Cardiac muscle cell (in vitro differentiated cells and primary cell): ENCODE measurements at regions not wholly inside any gene's neighbourhood (a gene's known extent, or its start where the extent isn't known, plus 50 kb on each side); places are given as distances from the start of the nearest gene placed in this dataset.

ENCODE experiments used
- DNase-seq, 2 donors: peaks; one replicate each; pipeline versions ENCODE4 v3.0.0 to v3.0.0-alpha.2; 2010 to 2017; ENCODE audit warnings: low read depth in 1 of 2, low spot score in 1 of 2
- H3K27ac ChIP-seq: fragments of 200-600 bp; sonication (generic); 2 replicates; pipeline ENCODE4 v1.5.1; 2016
- H3K27me3 ChIP-seq: fragments of 200-600 bp; sonication (generic); 2 replicates; pipeline ENCODE4 v1.6.0; 2016; ENCODE audit warnings: control low read depth
- H3K36me3 ChIP-seq: fragments of 200-600 bp; sonication (generic); 2 replicates; pipeline ENCODE4 v1.5.1; 2016; ENCODE audit warnings: control low read depth
- H3K4me1 ChIP-seq: fragments of 200-600 bp; sonication (generic); 2 replicates; pipeline ENCODE4 v1.8.1; 2017; ENCODE audit warnings: low read depth, mild to moderate bottlenecking, mixed run types
- H3K4me3 ChIP-seq: fragments of 200-600 bp; sonication (generic); 2 replicates; pipeline ENCODE4 v1.5.1; 2016; ENCODE audit warnings: mild to moderate bottlenecking
- H3K9me3 ChIP-seq: fragments of 200-600 bp; sonication (generic); 2 replicates; pipeline ENCODE4 v1.5.1; 2017; ENCODE audit warnings: low read depth, mild to moderate bottlenecking, control low read depth
- TF ChIP-seq, protein P1 (sequence below): IDR thresholded peaks from 2 replicates; pipeline ENCODE4 v1.5.1; 2012; ENCODE audit warnings: low read depth, mild to moderate bottlenecking, low read length

DNA sequence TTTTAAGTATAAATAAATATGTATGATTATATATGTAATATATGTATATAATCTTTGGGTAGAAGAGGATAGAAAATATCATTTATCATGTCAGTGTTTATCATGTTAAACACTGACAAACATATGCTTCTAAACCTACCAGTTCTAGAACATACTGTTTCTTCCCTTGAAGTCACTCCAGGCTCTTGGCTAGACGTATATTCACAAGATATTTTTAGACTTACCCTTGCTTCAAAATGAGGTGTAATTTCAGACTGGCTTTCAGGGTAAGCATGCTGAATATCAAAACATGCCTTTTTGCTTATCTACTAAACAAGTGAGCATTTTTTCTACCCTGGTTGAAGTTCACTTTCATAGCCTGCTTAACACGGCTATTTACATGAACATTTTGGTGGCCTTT is 642.4 kb upstream of the PKDCC start:
- TF ChIP-seq, protein P1, sequence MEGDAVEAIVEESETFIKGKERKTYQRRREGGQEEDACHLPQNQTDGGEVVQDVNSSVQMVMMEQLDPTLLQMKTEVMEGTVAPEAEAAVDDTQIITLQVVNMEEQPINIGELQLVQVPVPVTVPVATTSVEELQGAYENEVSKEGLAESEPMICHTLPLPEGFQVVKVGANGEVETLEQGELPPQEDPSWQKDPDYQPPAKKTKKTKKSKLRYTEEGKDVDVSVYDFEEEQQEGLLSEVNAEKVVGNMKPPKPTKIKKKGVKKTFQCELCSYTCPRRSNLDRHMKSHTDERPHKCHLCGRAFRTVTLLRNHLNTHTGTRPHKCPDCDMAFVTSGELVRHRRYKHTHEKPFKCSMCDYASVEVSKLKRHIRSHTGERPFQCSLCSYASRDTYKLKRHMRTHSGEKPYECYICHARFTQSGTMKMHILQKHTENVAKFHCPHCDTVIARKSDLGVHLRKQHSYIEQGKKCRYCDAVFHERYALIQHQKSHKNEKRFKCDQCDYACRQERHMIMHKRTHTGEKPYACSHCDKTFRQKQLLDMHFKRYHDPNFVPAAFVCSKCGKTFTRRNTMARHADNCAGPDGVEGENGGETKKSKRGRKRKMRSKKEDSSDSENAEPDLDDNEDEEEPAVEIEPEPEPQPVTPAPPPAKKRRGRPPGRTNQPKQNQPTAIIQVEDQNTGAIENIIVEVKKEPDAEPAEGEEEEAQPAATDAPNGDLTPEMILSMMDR, result no peak
- no peak overlapping the region for H3K4me3 ChIP-seq
- H3K36me3 ChIP-seq, result no peaks in the 10 kb centered on the region
- DNase-seq, result no peak
- H3K4me1 ChIP-seq, result peaks cover 25% of the 10 kb centered on the region
- H3K27me3 ChIP-seq, result no peaks in the 10 kb centered on the region
- no peaks in the 10 kb centered on the region for H3K9me3 ChIP-seq
- H3K27ac ChIP-seq, result peak overlapping the region; percentile 11

DNA sequence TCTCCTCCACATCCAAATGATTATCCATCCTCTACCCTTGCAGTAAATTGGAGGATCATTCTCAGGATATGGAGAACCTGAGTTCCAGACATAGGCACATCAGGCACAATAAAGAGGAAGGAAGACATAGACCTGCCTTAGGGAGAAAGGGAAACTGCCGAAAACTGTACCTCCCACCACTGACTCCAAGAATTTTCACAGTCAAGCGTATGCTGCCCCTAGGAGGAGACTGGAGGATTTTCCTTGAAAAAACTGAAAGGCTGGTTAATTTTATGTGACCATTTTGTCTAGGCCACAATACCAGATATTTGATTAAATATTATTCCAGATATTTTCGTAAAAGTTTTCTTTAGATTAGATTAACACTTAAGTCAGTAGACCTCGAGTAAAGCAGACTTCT is 638.5 kb upstream of the PKDCC start:
- TF ChIP-seq, protein P1, result no peak
- Histone ChIP-seq H3K4me3 (no peak overlapping the region), H3K4me1 (peaks cover 21% of the 10 kb centered on the region), H3K27ac (no peak overlapping the region), H3K36me3 (no peaks in the 10 kb centered on the region), H3K9me3 (no peaks in the 10 kb centered on the region), H3K27me3 (no peaks in the 10 kb centered on the region)
- DNase-seq, result no peak

DNA sequence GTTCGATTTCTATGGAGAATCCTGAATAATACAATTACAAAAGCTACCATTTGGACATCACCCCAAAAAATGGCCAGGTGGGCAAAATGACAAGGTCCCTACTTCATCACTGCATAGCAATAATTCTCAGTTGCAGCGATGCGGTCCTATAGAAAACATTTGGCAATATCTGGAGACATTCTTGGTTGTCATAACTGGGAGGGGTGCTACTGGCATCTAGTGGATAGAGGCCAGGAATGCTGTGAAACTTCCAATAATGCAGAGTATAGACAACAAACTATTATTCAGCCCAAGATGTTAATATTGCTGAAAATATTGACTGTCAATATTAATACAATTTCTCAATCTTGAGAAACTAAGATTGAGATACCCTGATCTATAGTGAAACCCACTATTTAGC is 637.8 kb upstream of the PKDCC start:
- TF ChIP-seq, protein P1, result no peak
- Histone ChIP-seq H3K36me3 (no peaks in the 10 kb centered on the region), H3K27me3 (no peaks in the 10 kb centered on the region), H3K4me1 (peaks cover 14% of the 10 kb centered on the region), H3K27ac (no peak overlapping the region), H3K9me3 (no peaks in the 10 kb centered on the region), H3K4me3 (no peak overlapping the region)
- no peak for DNase-seq

DNA sequence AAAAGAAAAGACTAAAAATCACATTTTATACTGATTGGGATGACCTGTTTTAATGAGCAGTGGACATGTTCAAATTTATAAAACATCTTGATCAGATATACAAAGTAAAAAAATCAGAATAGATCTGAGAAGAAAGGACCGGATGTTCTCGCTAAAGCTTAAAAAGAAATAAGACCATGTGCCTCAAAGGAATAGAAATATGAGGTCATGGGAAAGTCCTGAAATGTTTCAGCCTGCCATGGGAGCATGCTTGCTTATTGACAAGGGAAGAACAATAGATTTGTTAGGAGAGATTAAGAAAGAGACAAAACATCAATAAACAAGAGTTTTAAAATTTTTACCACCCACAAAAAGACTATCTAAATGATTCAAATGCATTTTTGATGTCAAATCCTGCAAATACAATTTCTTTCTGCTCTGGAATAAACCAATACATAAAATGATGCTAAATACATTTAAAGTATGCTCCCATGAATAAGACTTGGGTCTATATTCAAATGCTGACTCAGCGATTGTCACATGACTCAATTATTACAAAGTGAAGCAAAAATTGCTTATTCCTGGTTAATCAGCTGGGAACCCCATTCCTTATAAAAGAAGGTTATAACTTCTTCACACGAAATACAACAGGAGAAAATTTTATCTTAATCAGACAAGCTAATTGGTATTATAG is 633.9 kb upstream of the PKDCC start:
- no peak overlapping the region for H3K27ac ChIP-seq
- H3K9me3 ChIP-seq, result no peaks in the 10 kb centered on the region
- H3K4me1 ChIP-seq, result no peaks in the 10 kb centered on the region
- H3K36me3 ChIP-seq, result no peaks in the 10 kb centered on the region
- TF ChIP-seq, protein P1, result no peak
- DNase-seq, result no peak
- no peaks in the 10 kb centered on the region for H3K27me3 ChIP-seq
- H3K4me3 ChIP-seq, result no peak overlapping the region

DNA sequence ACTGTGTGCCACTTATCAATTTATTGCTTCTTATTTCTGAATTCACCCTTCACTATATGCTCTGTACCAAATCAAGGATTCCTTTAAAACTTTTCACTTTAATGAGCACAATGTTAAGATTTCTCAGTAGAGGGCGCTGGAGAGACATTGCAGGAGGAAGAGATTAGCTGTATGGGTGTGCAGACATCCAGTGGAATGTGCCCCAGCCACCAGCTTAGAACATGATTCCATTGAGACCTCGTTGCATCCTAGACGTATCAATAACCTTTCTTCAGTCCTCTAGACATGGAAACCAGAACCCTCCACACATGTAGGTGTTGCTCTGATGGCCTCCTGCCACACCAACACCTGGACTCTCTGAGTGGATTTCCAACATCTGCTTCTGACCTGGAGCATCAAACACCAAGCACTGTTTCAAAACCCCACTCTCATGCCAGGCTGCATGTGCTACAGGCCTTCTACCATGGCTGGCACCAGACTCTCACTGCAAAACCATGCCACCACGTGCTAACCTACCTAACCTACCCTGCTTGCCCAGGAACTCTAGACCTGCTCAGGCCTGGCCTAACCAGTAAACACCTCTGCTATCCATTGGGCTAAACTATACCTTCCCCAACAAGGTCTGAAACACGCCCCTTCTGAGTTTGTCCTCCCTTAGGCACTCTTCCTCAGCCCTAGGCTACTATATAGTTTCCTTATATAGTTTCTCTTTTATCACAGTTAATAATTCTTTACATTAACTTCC is 633.2 kb upstream of the PKDCC start:
- Histone ChIP-seq H3K9me3 (no peaks in the 10 kb centered on the region), H3K27me3 (no peaks in the 10 kb centered on the region), H3K4me3 (no peak overlapping the region), H3K27ac (no peak overlapping the region), H3K4me1 (peaks cover under 1% of the 10 kb centered on the region), H3K36me3 (no peaks in the 10 kb centered on the region)
- TF ChIP-seq, protein P1, result peak; percentile 67
- DNase-seq, result peak; percentile 47 to 67
